K562 (cell line): ENCODE measurements at regions not wholly inside any gene's neighbourhood (a gene's known extent, or its start where the extent isn't known, plus 50 kb on each side); places are given as distances from the start of the nearest gene placed in this dataset.

ENCODE experiments used
- ATAC-seq: fragments of 200-7000 bp; cut with Tn5 transposase; 3 replicates; pipeline ENCODE4 v1.9.1; 2020; ENCODE audit warnings: moderate library complexity
- BruUV-seq: library from RNA; stranded (reverse); fragments of 400-500 nt; replicated peaks from 2 replicates; lab custom pipeline; 2021; lab: Mats Ljungman, UMichigan
- CTCF ChIA-PET: fragments of 300-600 bp; formaldehyde crosslinking; extraction: SDS; loops from one replicate; lab custom pipeline; 2021; ENCODE audit warnings: low intra/inter-chr PET ratio; lab: Yijun Ruan, JAX
- POLR2A ChIA-PET: fragments of 300-600, 350-650 bp; sonication (Branson Sonifier 250); formaldehyde crosslinking; extraction: SDS; loops from one replicate; lab custom pipeline; 2021; ENCODE audit warnings: antibody characterized with exemption, inconsistent platforms; lab: Yijun Ruan, JAX
- DNase-seq, 4 experiments: peaks; one replicate each; pipeline versions ENCODE4 v3.0.0 to v3.0.0-alpha.2; 2011 to 2018; ENCODE audit warnings: low spot score in 3 of 4, mixed read lengths in 3 of 4; ENCODE audit errors: extremely low read depth in 1 of 4
- FAIRE-seq: peaks from 2 replicates; lab custom pipeline; 2011; peaks lifted over from hg19 to GRCh38; lab: Jason Lieb, UNC
- H2AFZ ChIP-seq: 2 replicates; pipeline ENCODE4 v1.6.0; 2011; ENCODE audit warnings: low read depth, low read length, control low read depth, inconsistent platforms
- H3K27ac ChIP-seq: fragments of 200-600 bp; 3 replicates; pipeline ENCODE4 v1.8.0; 2011; ENCODE audit warnings: low read depth, mild to moderate bottlenecking, control low read depth, inconsistent platforms, low read length, moderate library complexity, mixed read lengths; ENCODE audit errors: extremely low read depth
- H3K27me3 ChIP-seq, 2 experiments: fragments of 300-600 bp in 1 of 2; 2 replicates in 1 of 2; 3 replicates in 1 of 2; pipeline versions ENCODE4 v1.6.0 to v1.8.0; 2011; ENCODE audit warnings: inconsistent platforms in 2 of 2, low read length in 2 of 2, mild to moderate bottlenecking in 1 of 2, mixed read lengths in 1 of 2, moderate library complexity in 1 of 2; ENCODE audit not compliant: control insufficient read depth in 2 of 2, insufficient read depth in 2 of 2
- H3K36me3 ChIP-seq: fragments of 300-600 bp; 3 replicates; pipeline ENCODE4 v1.8.0; 2011; ENCODE audit warnings: mild to moderate bottlenecking, low read length, inconsistent platforms; ENCODE audit not compliant: control insufficient read depth, insufficient read depth
- H3K4me1 ChIP-seq, 2 experiments: fragments of 200-600 bp in 1 of 2; replicated peaks in 1 of 2; 2 replicates in 1 of 2; 3 replicates in 1 of 2; pipeline versions ENCODE4 v1.5.1 to v1.8.0; 2011; ENCODE audit warnings: inconsistent platforms in 2 of 2, low read length in 2 of 2, mild to moderate bottlenecking in 1 of 2, mixed read lengths in 1 of 2, moderate library complexity in 1 of 2; ENCODE audit not compliant: control insufficient read depth in 2 of 2, insufficient read depth in 2 of 2
- H3K4me2 ChIP-seq: 2 replicates; pipeline ENCODE4 v1.6.1; 2011; ENCODE audit warnings: low read length, control low read depth, inconsistent platforms, mixed read lengths; ENCODE audit not compliant: insufficient read depth
- H3K4me3 ChIP-seq: fragments of 200-600 bp; sonication (generic), shearing (Covaris generic); 2 replicates; pipeline ENCODE4 v1.5.1; 2016; ENCODE audit warnings: control low read depth, inconsistent platforms
- H3K79me2 ChIP-seq: fragments of 200-600 bp; 3 replicates; pipeline ENCODE4 v1.8.0; 2011; ENCODE audit warnings: low read length, inconsistent platforms; ENCODE audit not compliant: control insufficient read depth, insufficient read depth
- H3K9ac ChIP-seq, 2 experiments: 2 replicates each; pipeline versions ENCODE4 v1.6.0 to v1.6.1; 2011; ENCODE audit warnings: low read depth in 2 of 2, low read length in 2 of 2, control low read depth in 1 of 2, inconsistent platforms in 1 of 2, mild to moderate bottlenecking in 1 of 2, mixed read lengths in 1 of 2; ENCODE audit not compliant: insufficient read depth in 1 of 2
- H3K9me1 ChIP-seq: one replicate; pipeline ENCODE4 v1.6.0; 2011; ENCODE audit warnings: inconsistent platforms, mild to moderate bottlenecking, low read length, moderate library complexity; ENCODE audit not compliant: control insufficient read depth, insufficient read depth
- H3K9me3 ChIP-seq: replicated peaks from 2 replicates; pipeline ENCODE4 v1.5.1; 2011; ENCODE audit warnings: low read depth, low read length, inconsistent platforms; ENCODE audit not compliant: control insufficient read depth, insufficient read depth
- H4K20me1 ChIP-seq: replicated peaks from 2 replicates; pipeline ENCODE4 v1.6.1; 2011; ENCODE audit warnings: low read length, inconsistent platforms, mixed read lengths; ENCODE audit not compliant: control insufficient read depth, insufficient read depth
- BRD9 ChIP-seq: fragments of 450-650 bp; IDR thresholded peaks from 2 replicates; pipeline ENCODE4 v1.6.1; 2018; ENCODE audit warnings: low read depth; ENCODE audit not compliant: partially characterized antibody
- CBX5 ChIP-seq: IDR thresholded peaks from 2 replicates; pipeline ENCODE4 v1.6.1; 2014; ENCODE audit warnings: low read depth, borderline replicate concordance
- DIDO1 ChIP-seq: fragments of 450-650 bp; IDR thresholded peaks from 2 replicates; pipeline ENCODE4 v1.6.1; 2016; ENCODE audit warnings: low read depth, missing biosample characterization, missing genetic modification characterization
- MLLT1 ChIP-seq, 2 experiments: fragments of 450-650 bp; IDR thresholded peaks; 2 replicates each; pipeline ENCODE4 v1.6.1; 2016
- NR0B1 ChIP-seq: fragments of 450-650 bp; IDR thresholded peaks from one replicate; pipeline ENCODE4 v1.6.1; 2018; ENCODE audit warnings: mild to moderate bottlenecking, moderate library complexity; ENCODE audit not compliant: partially characterized antibody
- NR2F6 ChIP-seq: fragments of 450-650 bp; formaldehyde crosslinking; IDR thresholded peaks from 2 replicates; pipeline ENCODE4 v1.4.0; 2020; ENCODE audit warnings: mild to moderate bottlenecking
- POLR2A ChIP-seq: fragments of 450-650 bp; conservative IDR thresholded peaks from 2 replicates; pipeline ENCODE4 v1.6.1; 2016
- POLR3A ChIP-seq: IDR thresholded peaks from 2 replicates; pipeline ENCODE4 v1.6.1; 2011; ENCODE audit warnings: borderline replicate concordance, mild to moderate bottlenecking, moderate library complexity; ENCODE audit not compliant: insufficient read length, insufficient read depth; ENCODE audit errors: extremely low read depth
- SIRT6 ChIP-seq: IDR thresholded peaks from one replicate; pipeline ENCODE4 v1.6.1; 2012; ENCODE audit warnings: low read depth, mild to moderate bottlenecking, control low read depth, inconsistent platforms, low read length, moderate library complexity
- SLC30A9 ChIP-seq: fragments of 250-450 bp; sonication (Bioruptor Pico); IDR thresholded peaks from 2 replicates; pipeline ENCODE4 v1.8.0; 2022; ENCODE audit warnings: mild to moderate bottlenecking, moderate library complexity
- SRSF1 ChIP-seq: fragments of 200-400 bp; formaldehyde crosslinking; IDR thresholded peaks from 2 replicates; pipeline ENCODE4 v1.6.1; 2017; ENCODE audit warnings: mild to moderate bottlenecking, low read depth, low read length, moderate library complexity
- ZNF3 ChIP-seq: fragments of 250-450 bp; sonication (Bioruptor Pico); IDR thresholded peaks from 2 replicates; pipeline ENCODE4 v1.5.0; 2021; ENCODE audit warnings: mild to moderate bottlenecking, moderate library complexity
- ZNF324 ChIP-seq: fragments of 250-450 bp; sonication (Bioruptor Pico); IDR thresholded peaks from 2 replicates; pipeline ENCODE4 v1.4.0; 2020; ENCODE audit warnings: mild to moderate bottlenecking
- ZNF561 ChIP-seq: fragments of 450-650 bp; formaldehyde crosslinking; conservative IDR thresholded peaks from 2 replicates; pipeline ENCODE4 v1.4.0; 2020; ENCODE audit warnings: mild to moderate bottlenecking, moderate library complexity
- WGBS: fragments of 100-300 bp; shearing (Covaris generic); methylation state at CpG from one replicate; pipeline ENCODE4 v1.1.6; 2016; ENCODE audit warnings: low coverage, mixed read lengths; ENCODE audit not compliant: insufficient coverage; ENCODE audit errors: missing lambda C conversion rate; 5-methylcytosine and 5-hydroxymethylcytosine counted together
- in situ Hi-C: fragments of 300-500 bp; cut with MboI; formaldehyde crosslinking; loops from 4 replicates; pipeline ENCODE4 v1.15.0; 2018; ENCODE audit warnings: inconsistent platforms, mixed read lengths
- intact Hi-C: fragments of 100-400 bp; cut with micrococcal nuclease; formaldehyde crosslinking; loops from 2 replicates; pipeline ENCODE4 v1.14.2; 2022
- TF ChIP-seq, protein P1 (sequence below): fragments of 450-650 bp; IDR thresholded peaks from 2 replicates; pipeline ENCODE4 v1.6.1; 2017; ENCODE audit warnings: antibody characterized with exemption

GRCh38 chrX:7198499-7198898 lies 50.5 kb upstream of the PUDP start:
- H3K27ac ChIP-seq: no peak overlapping the region
- H3K9me1 ChIP-seq: no peaks in the 10 kb centered on the region
- FAIRE-seq: no peak

More at GRCh38 chrX:7198499-7198898, 50.5 kb upstream of the PUDP start:
- Histone ChIP-seq H3K9ac (no peak overlapping the region), H3K4me3 (no peak overlapping the region), H3K9me3 (no peaks in the 10 kb centered on the region), H3K4me2 (no peak overlapping the region), H3K4me1 (no peaks in the 10 kb centered on the region), H2AFZ (no peak overlapping the region), H3K79me2 (no peaks in the 10 kb centered on the region), H3K36me3 (no peaks in the 10 kb centered on the region), H4K20me1 (no peaks in the 10 kb centered on the region), H3K27me3 (no peaks in the 10 kb centered on the region)
- BruUV-seq: no TSS peak
- DNase-seq: no peak
- intact Hi-C loops (loop anchor here (1.0 kb wide), 1 partner anchor 10 kb away; no protein-coding TSS in a partner anchor), in situ Hi-C loops (no loop called here)
- no peak for ATAC-seq
- TF ChIP-seq BRD9 (no peak), NR0B1 (no peak), MLLT1 (IDR thresholded peaks at IDR 0.05) (no peak), SLC30A9 (no peak), SRSF1 (no peak), SIRT6 (no peak), ZNF324 (CRISPR knock-in tag) (no peak), NR2F6 (no peak), ZNF3 (no peak), POLR3A (no peak), ZNF561 (CRISPR knock-in tag) (no peak), CBX5 (no peak), POLR2A (no peak), DIDO1 (tag) (no peak)
- TF ChIP-seq, protein P1, sequence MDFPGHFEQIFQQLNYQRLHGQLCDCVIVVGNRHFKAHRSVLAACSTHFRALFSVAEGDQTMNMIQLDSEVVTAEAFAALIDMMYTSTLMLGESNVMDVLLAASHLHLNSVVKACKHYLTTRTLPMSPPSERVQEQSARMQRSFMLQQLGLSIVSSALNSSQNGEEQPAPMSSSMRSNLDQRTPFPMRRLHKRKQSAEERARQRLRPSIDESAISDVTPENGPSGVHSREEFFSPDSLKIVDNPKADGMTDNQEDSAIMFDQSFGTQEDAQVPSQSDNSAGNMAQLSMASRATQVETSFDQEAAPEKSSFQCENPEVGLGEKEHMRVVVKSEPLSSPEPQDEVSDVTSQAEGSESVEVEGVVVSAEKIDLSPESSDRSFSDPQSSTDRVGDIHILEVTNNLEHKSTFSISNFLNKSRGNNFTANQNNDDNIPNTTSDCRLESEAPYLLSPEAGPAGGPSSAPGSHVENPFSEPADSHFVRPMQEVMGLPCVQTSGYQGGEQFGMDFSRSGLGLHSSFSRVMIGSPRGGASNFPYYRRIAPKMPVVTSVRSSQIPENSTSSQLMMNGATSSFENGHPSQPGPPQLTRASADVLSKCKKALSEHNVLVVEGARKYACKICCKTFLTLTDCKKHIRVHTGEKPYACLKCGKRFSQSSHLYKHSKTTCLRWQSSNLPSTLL: no peak
- WGBS: 3% methylated on average over 4 of the region's 5 CpGs
- POLR2A ChIA-PET: no interaction called here
- CTCF ChIA-PET: no interaction called here
